Nephron progenitor cell (in vitro differentiated cells): ENCODE measurements at regions not wholly inside any gene's neighbourhood (a gene's known extent, or its start where the extent isn't known, plus 50 kb on each side); places are given as distances from the start of the nearest gene placed in this dataset.

Experiments
- DNase-seq: peaks from one replicate; pipeline ENCODE4 v3.0.0; 2021
- H3K27ac Mint-ChIP-seq: 2 replicates; pipeline ENCODE4 v1.8.0; 2021; ENCODE audit warnings: mild to moderate bottlenecking, moderate library complexity, mixed read lengths
- H3K27me3 Mint-ChIP-seq: 2 replicates; pipeline ENCODE4 v1.8.0; 2021; ENCODE audit warnings: mild to moderate bottlenecking, low read depth, mixed read lengths; ENCODE audit not compliant: poor library complexity
- H3K36me3 Mint-ChIP-seq: 2 replicates; pipeline ENCODE4 v1.8.0; 2021; ENCODE audit warnings: low read depth, mixed read lengths
- H3K4me1 Mint-ChIP-seq: 2 replicates; pipeline ENCODE4 v1.8.0; 2021; ENCODE audit warnings: mixed read lengths
- H3K4me3 Mint-ChIP-seq: 2 replicates; pipeline ENCODE4 v1.8.0; 2021; ENCODE audit warnings: mild to moderate bottlenecking, moderate library complexity, mixed read lengths
- H3K9me3 Mint-ChIP-seq: 2 replicates; pipeline ENCODE4 v1.8.0; 2021; ENCODE audit warnings: mild to moderate bottlenecking, moderate library complexity, mixed read lengths
- TF ChIP-seq, protein P1 (sequence below): fragments of 200-600 bp; sonication (generic); IDR thresholded peaks from 2 replicates; pipeline ENCODE4 v1.5.0; 2021; ENCODE audit warnings: antibody characterized with exemption

DNA sequence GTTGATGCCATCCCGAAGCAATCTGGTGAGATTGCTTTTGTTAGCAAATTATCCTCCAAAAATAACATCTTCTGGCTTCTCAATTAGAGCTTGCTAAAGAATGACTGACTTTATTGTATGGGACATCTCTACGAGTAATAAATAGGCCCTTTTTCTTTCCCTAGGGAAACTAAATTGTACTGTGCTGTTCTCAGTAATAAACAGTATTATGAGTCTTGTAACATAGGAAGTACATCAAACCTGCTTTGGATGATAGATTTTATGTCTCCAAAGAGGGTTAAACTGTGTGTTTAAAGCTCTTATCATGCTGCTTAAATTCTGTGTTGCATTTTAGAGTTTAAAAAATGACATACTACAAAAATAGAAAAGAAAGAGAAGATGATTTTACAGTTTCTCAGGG is 153.4 kb upstream of the THRB start:
- no peaks in the 10 kb centered on the region for H3K36me3 Mint-ChIP-seq
- DNase-seq, result no peak
- no peaks in the 10 kb centered on the region for H3K9me3 Mint-ChIP-seq
- H3K27ac Mint-ChIP-seq, result no peak overlapping the region
- H3K27me3 Mint-ChIP-seq, result no peaks in the 10 kb centered on the region
- H3K4me3 Mint-ChIP-seq, result no peak overlapping the region
- H3K4me1 Mint-ChIP-seq, result no peaks in the 10 kb centered on the region
- TF ChIP-seq, protein P1, sequence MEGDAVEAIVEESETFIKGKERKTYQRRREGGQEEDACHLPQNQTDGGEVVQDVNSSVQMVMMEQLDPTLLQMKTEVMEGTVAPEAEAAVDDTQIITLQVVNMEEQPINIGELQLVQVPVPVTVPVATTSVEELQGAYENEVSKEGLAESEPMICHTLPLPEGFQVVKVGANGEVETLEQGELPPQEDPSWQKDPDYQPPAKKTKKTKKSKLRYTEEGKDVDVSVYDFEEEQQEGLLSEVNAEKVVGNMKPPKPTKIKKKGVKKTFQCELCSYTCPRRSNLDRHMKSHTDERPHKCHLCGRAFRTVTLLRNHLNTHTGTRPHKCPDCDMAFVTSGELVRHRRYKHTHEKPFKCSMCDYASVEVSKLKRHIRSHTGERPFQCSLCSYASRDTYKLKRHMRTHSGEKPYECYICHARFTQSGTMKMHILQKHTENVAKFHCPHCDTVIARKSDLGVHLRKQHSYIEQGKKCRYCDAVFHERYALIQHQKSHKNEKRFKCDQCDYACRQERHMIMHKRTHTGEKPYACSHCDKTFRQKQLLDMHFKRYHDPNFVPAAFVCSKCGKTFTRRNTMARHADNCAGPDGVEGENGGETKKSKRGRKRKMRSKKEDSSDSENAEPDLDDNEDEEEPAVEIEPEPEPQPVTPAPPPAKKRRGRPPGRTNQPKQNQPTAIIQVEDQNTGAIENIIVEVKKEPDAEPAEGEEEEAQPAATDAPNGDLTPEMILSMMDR, result no peak

DNA sequence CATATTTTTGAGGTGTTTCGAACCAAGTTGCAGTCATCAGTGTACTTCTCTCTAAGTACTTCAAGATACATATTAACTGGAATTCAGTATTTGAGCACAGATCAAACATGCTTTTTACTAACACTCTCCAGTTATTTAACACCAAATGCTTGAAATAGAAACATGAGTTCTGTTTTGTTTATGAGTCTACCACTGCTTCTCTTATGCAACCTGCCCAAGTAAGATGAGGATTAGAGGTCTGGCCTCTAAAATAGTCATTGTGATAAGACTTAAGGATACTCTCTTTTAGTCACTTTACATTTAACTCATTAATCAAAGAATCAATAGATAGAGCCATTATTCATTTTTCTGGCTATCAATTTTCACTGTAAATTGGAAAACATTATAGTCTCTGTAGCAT is 156.2 kb upstream of the THRB start:
- Mint-ChIP-seq H3K4me3 (no peak overlapping the region), H3K27ac (no peak overlapping the region), H3K4me1 (no peaks in the 10 kb centered on the region), H3K27me3 (no peaks in the 10 kb centered on the region), H3K9me3 (peaks cover 7% of the 10 kb centered on the region), H3K36me3 (no peaks in the 10 kb centered on the region)
- TF ChIP-seq, protein P1, result no peak
- no peak for DNase-seq

DNA sequence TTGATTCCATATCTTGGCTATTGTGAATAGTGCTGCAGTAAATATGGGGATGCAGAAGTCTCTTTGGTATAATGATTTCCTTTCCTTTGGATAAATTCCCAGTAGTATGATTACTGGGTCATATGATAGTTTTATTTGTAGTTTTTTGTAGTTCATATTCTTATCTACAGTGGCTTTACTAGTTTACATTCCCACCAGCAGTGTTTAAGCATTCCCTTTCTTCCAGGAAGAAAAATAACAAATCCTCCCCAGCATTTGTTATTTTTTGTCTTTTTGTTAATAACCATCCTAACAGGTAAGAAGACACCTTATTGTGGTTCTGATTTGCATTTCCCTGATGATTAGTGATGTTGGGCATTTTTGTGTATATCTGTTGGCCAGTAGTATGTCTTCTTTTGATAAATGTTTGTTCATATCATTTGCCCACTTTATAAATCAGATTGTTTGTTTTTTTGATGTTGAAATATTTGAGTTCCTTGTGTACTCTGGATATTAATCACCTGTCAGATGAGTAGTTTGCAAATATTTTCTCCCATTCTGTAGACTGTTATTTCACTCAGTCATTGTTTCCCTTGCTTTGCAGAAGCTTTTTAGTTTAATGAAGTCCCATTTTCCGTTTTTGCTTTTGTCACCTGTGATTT is 163.3 kb upstream of the THRB start:
- Mint-ChIP-seq H3K27me3 (peaks cover 4% of the 10 kb centered on the region), H3K9me3 (peaks cover 14% of the 10 kb centered on the region), H3K27ac (no peak overlapping the region), H3K36me3 (no peaks in the 10 kb centered on the region), H3K4me3 (no peak overlapping the region), H3K4me1 (no peaks in the 10 kb centered on the region)
- TF ChIP-seq, protein P1, result no peak
- no peak for DNase-seq

DNA sequence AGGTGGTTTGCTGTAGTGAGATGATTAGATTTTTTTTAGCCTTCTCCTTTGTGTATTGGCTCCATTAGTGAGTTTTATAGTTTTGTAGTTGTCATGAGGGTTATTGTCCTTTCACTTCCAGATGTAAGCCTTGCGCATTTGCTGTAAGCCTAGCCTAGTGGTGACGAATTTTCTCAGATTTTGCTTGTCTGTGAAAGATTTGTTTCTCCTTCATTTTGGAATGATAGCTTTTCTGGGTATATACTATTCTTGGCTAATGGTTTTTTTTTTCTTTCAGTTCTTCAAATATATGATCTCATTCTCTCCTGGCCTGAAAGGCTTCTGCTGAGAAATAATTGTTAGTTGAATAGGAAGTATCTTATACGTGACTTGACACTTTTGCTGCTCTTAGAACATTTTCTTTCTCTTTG is 166.5 kb upstream of the THRB start:
- Mint-ChIP-seq H3K9me3 (peaks cover 4% of the 10 kb centered on the region), H3K27me3 (peaks cover 4% of the 10 kb centered on the region), H3K4me3 (no peak overlapping the region), H3K27ac (no peak overlapping the region), H3K4me1 (no peaks in the 10 kb centered on the region), H3K36me3 (no peaks in the 10 kb centered on the region)
- TF ChIP-seq, protein P1, result no peak
- no peak for DNase-seq

GRCh38 chr3:24662449-24663345 is 168.0 kb upstream of the THRB start:
- no peaks in the 10 kb centered on the region for H3K9me3 Mint-ChIP-seq
- no peaks in the 10 kb centered on the region for H3K27me3 Mint-ChIP-seq
- TF ChIP-seq, protein P1, result no peak
- DNase-seq, result no peak
- H3K4me3 Mint-ChIP-seq, result no peak overlapping the region
- H3K36me3 Mint-ChIP-seq, result no peaks in the 10 kb centered on the region
- no peaks in the 10 kb centered on the region for H3K4me1 Mint-ChIP-seq
- no peak overlapping the region for H3K27ac Mint-ChIP-seq
